ENCODE measurements at regions not wholly inside any gene's neighbourhood (a gene's known extent, or its start where the extent isn't known, plus 50 kb on each side); places are given as distances from the start of the nearest gene placed in this dataset.

GRCh38 chr10:130910848-130911247 is 400.7 kb downstream of the TCERG1L start:
- Mint-ChIP-seq H3K27me3 (ENCODE audit: low read depth) (no peaks in the 10 kb centered on the region), H3K9me3 (peaks cover 4% of the 10 kb centered on the region), H3K4me3 (no peak overlapping the region)

GRCh38 chr10:130913844-130914243 is 397.7 kb downstream of the TCERG1L start:
- Mint-ChIP-seq H3K27ac (no peak overlapping the region), H3K4me3 (no peak overlapping the region), H3K9me3 (peaks cover 4% of the 10 kb centered on the region), H3K36me3 (ENCODE audit: low read depth) (no peaks in the 10 kb centered on the region), H3K27me3 (ENCODE audit: low read depth) (no peaks in the 10 kb centered on the region), H3K4me1 (ENCODE audit: low read depth) (no peaks in the 10 kb centered on the region)
- DNase-seq (ENCODE audit: low spot score): no peak

More at GRCh38 chr10:130910848-130911247, 400.7 kb downstream of the TCERG1L start:
- no peak for DNase-seq (ENCODE audit: low spot score)
- no peak overlapping the region for H3K27ac Mint-ChIP-seq
- no peaks in the 10 kb centered on the region for H3K4me1 Mint-ChIP-seq (ENCODE audit: low read depth)
- no peaks in the 10 kb centered on the region for H3K36me3 Mint-ChIP-seq (ENCODE audit: low read depth)

GRCh38 chr10:130914367-130914766 is 397.2 kb downstream of the TCERG1L start:
- H3K27ac Mint-ChIP-seq: no peak overlapping the region
- no peaks in the 10 kb centered on the region for H3K27me3 Mint-ChIP-seq (ENCODE audit: low read depth)
- H3K9me3 Mint-ChIP-seq: peaks cover 4% of the 10 kb centered on the region
- H3K4me3 Mint-ChIP-seq: no peak overlapping the region
- no peaks in the 10 kb centered on the region for H3K36me3 Mint-ChIP-seq (ENCODE audit: low read depth)
- no peaks in the 10 kb centered on the region for H3K4me1 Mint-ChIP-seq (ENCODE audit: low read depth)
- DNase-seq (ENCODE audit: low spot score): no peak

GRCh38 chr10:130915065-130915464 is 396.5 kb downstream of the TCERG1L start:
- H3K9me3 Mint-ChIP-seq: peaks cover 4% of the 10 kb centered on the region
- no peaks in the 10 kb centered on the region for H3K36me3 Mint-ChIP-seq (ENCODE audit: low read depth)
- no peak for DNase-seq (ENCODE audit: low spot score)
- no peaks in the 10 kb centered on the region for H3K4me1 Mint-ChIP-seq (ENCODE audit: low read depth)
- no peak overlapping the region for H3K4me3 Mint-ChIP-seq
- H3K27ac Mint-ChIP-seq: no peak overlapping the region
- no peaks in the 10 kb centered on the region for H3K27me3 Mint-ChIP-seq (ENCODE audit: low read depth)

GRCh38 chr10:130921461-130921860 is 390.1 kb downstream of the TCERG1L start:
- no peaks in the 10 kb centered on the region for H3K9me3 Mint-ChIP-seq
- no peak overlapping the region for H3K4me3 Mint-ChIP-seq
- H3K4me1 Mint-ChIP-seq (ENCODE audit: low read depth): no peaks in the 10 kb centered on the region
- H3K27me3 Mint-ChIP-seq (ENCODE audit: low read depth): no peaks in the 10 kb centered on the region
- DNase-seq (ENCODE audit: low spot score): no peak
- no peaks in the 10 kb centered on the region for H3K36me3 Mint-ChIP-seq (ENCODE audit: low read depth)
- H3K27ac Mint-ChIP-seq: no peak overlapping the region

GRCh38 chr10:130921911-130922440 is 389.5 kb downstream of the TCERG1L start:
- no peak for DNase-seq (ENCODE audit: low spot score)
- H3K27ac Mint-ChIP-seq: no peak overlapping the region
- no peaks in the 10 kb centered on the region for H3K9me3 Mint-ChIP-seq
- no peaks in the 10 kb centered on the region for H3K27me3 Mint-ChIP-seq (ENCODE audit: low read depth)
- no peaks in the 10 kb centered on the region for H3K36me3 Mint-ChIP-seq (ENCODE audit: low read depth)
- H3K4me1 Mint-ChIP-seq (ENCODE audit: low read depth): no peaks in the 10 kb centered on the region
- no peak overlapping the region for H3K4me3 Mint-ChIP-seq

GRCh38 chr10:130923596-130923995 is 387.9 kb downstream of the TCERG1L start:
- Mint-ChIP-seq H3K27ac (no peak overlapping the region), H3K4me1 (ENCODE audit: low read depth) (no peaks in the 10 kb centered on the region), H3K9me3 (no peaks in the 10 kb centered on the region), H3K36me3 (ENCODE audit: low read depth) (no peaks in the 10 kb centered on the region), H3K27me3 (ENCODE audit: low read depth) (no peaks in the 10 kb centered on the region), H3K4me3 (no peak overlapping the region)
- DNase-seq (ENCODE audit: low spot score): no peak

- no peak for DNase-seq (ENCODE audit: low spot score)
- Mint-ChIP-seq H3K27ac (no peak overlapping the region), H3K4me3 (no peak overlapping the region), H3K9me3 (no peaks in the 10 kb centered on the region), H3K4me1 (ENCODE audit: low read depth) (no peaks in the 10 kb centered on the region), H3K27me3 (ENCODE audit: low read depth) (no peaks in the 10 kb centered on the region), H3K36me3 (ENCODE audit: low read depth) (no peaks in the 10 kb centered on the region)
Measured at GRCh38 chr10:130924138-130924819, 387.2 kb downstream of the TCERG1L start.

GRCh38 chr10:130926442-130926841 is 385.1 kb downstream of the TCERG1L start:
- H3K9me3 Mint-ChIP-seq: no peaks in the 10 kb centered on the region
- no peak for DNase-seq (ENCODE audit: low spot score)
- H3K36me3 Mint-ChIP-seq (ENCODE audit: low read depth): no peaks in the 10 kb centered on the region
- no peak overlapping the region for H3K4me3 Mint-ChIP-seq
- no peaks in the 10 kb centered on the region for H3K4me1 Mint-ChIP-seq (ENCODE audit: low read depth)
- no peak overlapping the region for H3K27ac Mint-ChIP-seq
- no peaks in the 10 kb centered on the region for H3K27me3 Mint-ChIP-seq (ENCODE audit: low read depth)

- no peak overlapping the region for H3K4me3 Mint-ChIP-seq
- no peak for DNase-seq (ENCODE audit: low spot score)
- H3K4me1 Mint-ChIP-seq (ENCODE audit: low read depth): no peaks in the 10 kb centered on the region
- H3K9me3 Mint-ChIP-seq: no peaks in the 10 kb centered on the region
- no peaks in the 10 kb centered on the region for H3K36me3 Mint-ChIP-seq (ENCODE audit: low read depth)
- H3K27me3 Mint-ChIP-seq (ENCODE audit: low read depth): no peaks in the 10 kb centered on the region
- H3K27ac Mint-ChIP-seq: no peak overlapping the region
Measured at GRCh38 chr10:130927157-130927556, 384.4 kb downstream of the TCERG1L start.

GRCh38 chr10:130928306-130928705 is 383.2 kb downstream of the TCERG1L start:
- Mint-ChIP-seq H3K27me3 (ENCODE audit: low read depth) (no peaks in the 10 kb centered on the region), H3K9me3 (no peaks in the 10 kb centered on the region), H3K4me1 (ENCODE audit: low read depth) (no peaks in the 10 kb centered on the region), H3K27ac (no peak overlapping the region), H3K36me3 (ENCODE audit: low read depth) (no peaks in the 10 kb centered on the region), H3K4me3 (no peak overlapping the region)
- no peak for DNase-seq (ENCODE audit: low spot score)

GRCh38 chr10:130929422-130930325 is 381.8 kb downstream of the TCERG1L start:
- H3K27ac Mint-ChIP-seq: no peak overlapping the region
- no peak overlapping the region for H3K4me3 Mint-ChIP-seq
- no peaks in the 10 kb centered on the region for H3K36me3 Mint-ChIP-seq (ENCODE audit: low read depth)
- DNase-seq (ENCODE audit: low spot score): no peak
- no peaks in the 10 kb centered on the region for H3K27me3 Mint-ChIP-seq (ENCODE audit: low read depth)
- no peaks in the 10 kb centered on the region for H3K4me1 Mint-ChIP-seq (ENCODE audit: low read depth)
- no peaks in the 10 kb centered on the region for H3K9me3 Mint-ChIP-seq

GRCh38 chr10:130930821-130931220 is 380.7 kb downstream of the TCERG1L start:
- no peaks in the 10 kb centered on the region for H3K9me3 Mint-ChIP-seq
- no peak for DNase-seq (ENCODE audit: low spot score)
- H3K4me3 Mint-ChIP-seq: no peak overlapping the region
- H3K27ac Mint-ChIP-seq: no peak overlapping the region
- no peaks in the 10 kb centered on the region for H3K4me1 Mint-ChIP-seq (ENCODE audit: low read depth)
- H3K27me3 Mint-ChIP-seq (ENCODE audit: low read depth): no peaks in the 10 kb centered on the region
- no peaks in the 10 kb centered on the region for H3K36me3 Mint-ChIP-seq (ENCODE audit: low read depth)

GRCh38 chr10:130931256-130931655 is 380.3 kb downstream of the TCERG1L start:
- no peak for DNase-seq (ENCODE audit: low spot score)
- Mint-ChIP-seq H3K9me3 (no peaks in the 10 kb centered on the region), H3K36me3 (ENCODE audit: low read depth) (no peaks in the 10 kb centered on the region), H3K27ac (no peak overlapping the region), H3K4me1 (ENCODE audit: low read depth) (no peaks in the 10 kb centered on the region), H3K4me3 (no peak overlapping the region), H3K27me3 (ENCODE audit: low read depth) (no peaks in the 10 kb centered on the region)
